RWPE1 (cell line): ENCODE measurements at regions not wholly inside any gene's neighbourhood (a gene's known extent, or its start where the extent isn't known, plus 50 kb on each side); places are given as distances from the start of the nearest gene placed in this dataset.

Experiments
- CTCF ChIA-PET: fragments of 350-600 bp; sonication (Branson Sonifier 250); formaldehyde crosslinking; extraction: SDS; loops from one replicate; lab custom pipeline; 2021; lab: Yijun Ruan, JAX
- POLR2A ChIA-PET: fragments of 400-600 bp; formaldehyde crosslinking; extraction: SDS; loops from one replicate; lab custom pipeline; 2020; ENCODE audit warnings: antibody characterized with exemption; ENCODE audit not compliant: low non-redundant PET; lab: Yijun Ruan, JAX
- DNase-seq: peaks from one replicate; pipeline ENCODE4 v3.0.0; 2012; ENCODE audit warnings: low spot score
- H3K27ac ChIP-seq: fragments of 450-650 bp; 2 replicates; pipeline ENCODE4 v1.5.1; 2017
- CTCF ChIP-seq: fragments of 450-650 bp; conservative IDR thresholded peaks from 2 replicates; pipeline ENCODE4 v1.5.1; 2017; ENCODE audit warnings: low read depth, mild to moderate bottlenecking

GRCh38 chr9:103362986-103363385 lies 367.9 kb downstream of the CYLC2 start:
- ChIA-PET CTCF (interaction anchor here (0.6 kb wide), 2 partner anchors 69 to 1857 kb away, joined by 3 read pairs; no protein-coding TSS in a partner anchor), POLR2A (no interaction called here)
- no peak overlapping the region for H3K27ac ChIP-seq
- no peak for DNase-seq
- TF ChIP-seq CTCF = no peak

- peak; percentile 87 for DNase-seq
- H3K27ac ChIP-seq = no peak overlapping the region
- no peak for TF ChIP-seq CTCF
- ChIA-PET CTCF (no interaction called here), POLR2A (no interaction called here)
These were observed 369.6 kb downstream of the CYLC2 start for GRCh38 chr9:103364753-103365152.

GRCh38 chr9:103371152-103371551 lies 376.0 kb downstream of the CYLC2 start:
- no peak overlapping the region for H3K27ac ChIP-seq
- DNase-seq = no peak
- no peak for TF ChIP-seq CTCF
- CTCF ChIA-PET = no interaction called here
- POLR2A ChIA-PET = no interaction called here

- H3K27ac ChIP-seq = no peak overlapping the region
- ChIA-PET POLR2A (no interaction called here), CTCF (interaction anchor here (0.8 kb wide), 1 partner anchor 890 kb away, joined by 3 read pairs; no protein-coding TSS in a partner anchor)
- no peak for TF ChIP-seq CTCF
- DNase-seq = no peak
These were observed 377.7 kb downstream of the CYLC2 start for GRCh38 chr9:103372828-103373227.

- CTCF ChIA-PET = interaction anchor here (0.6 to 1.5 kb wide), 4 partner anchors 9 to 355 kb away, joined by 3 to 5 read pairs (median 4); no protein-coding TSS in a partner anchor
These were observed 382.5 kb downstream of the CYLC2 start for GRCh38 chr9:103377667-103378066.

GRCh38 chr9:103397868-103398600 lies 402.9 kb downstream of the CYLC2 start:
- TF ChIP-seq CTCF = peak; percentile 68
- ChIA-PET CTCF (interaction anchor here (0.5 to 1.2 kb wide), 5 partner anchors 12 to 1025 kb away, joined by 3 to 5 read pairs (median 3); no protein-coding TSS in a partner anchor), POLR2A (no interaction called here)
- H3K27ac ChIP-seq = no peak overlapping the region
- peak; percentile 65 for DNase-seq

More at GRCh38 chr9:103377667-103378066, 382.5 kb downstream of the CYLC2 start:
- POLR2A ChIA-PET = no interaction called here
- DNase-seq = no peak
- no peak for TF ChIP-seq CTCF
- no peak overlapping the region for H3K27ac ChIP-seq
